Nephron (organoid): ENCODE measurements at regions not wholly inside any gene's neighbourhood (a gene's known extent, or its start where the extent isn't known, plus 50 kb on each side); places are given as distances from the start of the nearest gene placed in this dataset.

ENCODE experiments used
- H3K27ac Mint-ChIP-seq, 3 experiments: 2 replicates each; pipeline ENCODE4 v1.8.0; 2020; ENCODE audit warnings: mixed read lengths in 3 of 3, mild to moderate bottlenecking in 2 of 3, moderate library complexity in 1 of 3
- H3K27me3 Mint-ChIP-seq: 2 replicates; pipeline ENCODE4 v1.8.0; 2021; ENCODE audit warnings: low read depth, mild to moderate bottlenecking, moderate library complexity, mixed read lengths
- H3K36me3 Mint-ChIP-seq: 2 replicates; pipeline ENCODE4 v1.8.0; 2020; ENCODE audit warnings: low read depth, mixed read lengths
- H3K4me1 Mint-ChIP-seq: 2 replicates; pipeline ENCODE4 v1.8.0; 2020; ENCODE audit warnings: mixed read lengths
- H3K4me3 Mint-ChIP-seq, 3 experiments: 2 replicates each; pipeline ENCODE4 v1.8.0; 2020; ENCODE audit warnings: mild to moderate bottlenecking in 3 of 3, mixed read lengths in 3 of 3, moderate library complexity in 2 of 3
- H3K9me3 Mint-ChIP-seq: 2 replicates; pipeline ENCODE4 v1.8.0; 2020; ENCODE audit warnings: mixed read lengths
- TF ChIP-seq, protein P1 (sequence below), 3 experiments: fragments of 200-600 bp; sonication (generic); IDR thresholded peaks; one replicate each; pipeline ENCODE4 v1.5.0; 2021; ENCODE audit warnings: antibody characterized with exemption in 3 of 3; ENCODE audit not compliant: unreplicated experiment in 3 of 3

DNA sequence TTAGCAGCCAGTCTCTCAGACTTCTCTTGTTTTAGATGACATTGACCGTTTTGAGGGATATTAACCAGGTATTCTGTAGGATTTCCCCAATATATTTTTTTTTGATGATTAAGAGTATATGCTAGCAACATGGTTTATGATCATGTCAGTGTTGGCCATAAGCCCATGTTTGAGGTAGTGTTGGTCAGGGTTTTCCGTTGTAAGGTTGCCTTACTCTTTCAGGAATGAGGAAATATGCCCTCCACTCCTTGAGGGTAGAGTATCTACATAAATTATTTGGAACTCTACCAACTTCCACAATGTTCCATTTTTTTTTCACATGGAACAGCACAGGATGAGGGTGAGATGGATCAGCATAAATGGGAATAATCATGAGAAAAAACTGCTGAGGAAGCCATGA lies 188.4 kb upstream of the PRDM9 start:
- H3K36me3 Mint-ChIP-seq = no peaks in the 10 kb centered on the region
- H3K4me1 Mint-ChIP-seq = peaks cover 17% of the 10 kb centered on the region
- no peaks in the 10 kb centered on the region for H3K27me3 Mint-ChIP-seq
- H3K9me3 Mint-ChIP-seq = peaks cover 3% of the 10 kb centered on the region
- no peak overlapping the region for H3K4me3 Mint-ChIP-seq
- H3K27ac Mint-ChIP-seq = no peak overlapping the region
- TF ChIP-seq, protein P1, sequence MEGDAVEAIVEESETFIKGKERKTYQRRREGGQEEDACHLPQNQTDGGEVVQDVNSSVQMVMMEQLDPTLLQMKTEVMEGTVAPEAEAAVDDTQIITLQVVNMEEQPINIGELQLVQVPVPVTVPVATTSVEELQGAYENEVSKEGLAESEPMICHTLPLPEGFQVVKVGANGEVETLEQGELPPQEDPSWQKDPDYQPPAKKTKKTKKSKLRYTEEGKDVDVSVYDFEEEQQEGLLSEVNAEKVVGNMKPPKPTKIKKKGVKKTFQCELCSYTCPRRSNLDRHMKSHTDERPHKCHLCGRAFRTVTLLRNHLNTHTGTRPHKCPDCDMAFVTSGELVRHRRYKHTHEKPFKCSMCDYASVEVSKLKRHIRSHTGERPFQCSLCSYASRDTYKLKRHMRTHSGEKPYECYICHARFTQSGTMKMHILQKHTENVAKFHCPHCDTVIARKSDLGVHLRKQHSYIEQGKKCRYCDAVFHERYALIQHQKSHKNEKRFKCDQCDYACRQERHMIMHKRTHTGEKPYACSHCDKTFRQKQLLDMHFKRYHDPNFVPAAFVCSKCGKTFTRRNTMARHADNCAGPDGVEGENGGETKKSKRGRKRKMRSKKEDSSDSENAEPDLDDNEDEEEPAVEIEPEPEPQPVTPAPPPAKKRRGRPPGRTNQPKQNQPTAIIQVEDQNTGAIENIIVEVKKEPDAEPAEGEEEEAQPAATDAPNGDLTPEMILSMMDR (IDR thresholded peaks at IDR 0.05; ENCODE audit: unreplicated experiment in 3 of 3) = no peak

DNA sequence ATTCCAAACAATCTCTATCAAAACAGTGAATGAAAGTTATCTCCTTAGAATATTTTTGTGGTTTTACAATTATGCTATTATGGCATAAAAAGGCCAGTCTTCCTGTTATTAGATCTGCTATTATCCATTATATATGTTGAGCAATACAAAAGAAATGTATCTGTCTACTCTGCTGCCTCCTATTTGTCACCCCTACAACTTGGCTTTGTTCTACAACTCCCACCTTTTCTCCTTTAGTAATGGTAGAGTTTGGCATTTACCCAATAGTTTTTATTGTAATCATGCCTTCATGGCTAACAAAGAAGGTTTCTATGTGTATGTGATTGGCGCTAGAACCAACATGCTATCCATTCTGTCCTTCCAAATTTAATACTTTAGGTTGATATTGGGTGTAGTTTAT lies 189.2 kb upstream of the PRDM9 start:
- Mint-ChIP-seq H3K27ac (no peak overlapping the region), H3K27me3 (no peaks in the 10 kb centered on the region), H3K36me3 (no peaks in the 10 kb centered on the region), H3K9me3 (peaks cover 3% of the 10 kb centered on the region), H3K4me3 (no peak overlapping the region), H3K4me1 (peaks cover 17% of the 10 kb centered on the region)
- TF ChIP-seq, protein P1 (IDR thresholded peaks at IDR 0.05; ENCODE audit: unreplicated experiment in 3 of 3) = no peak

DNA sequence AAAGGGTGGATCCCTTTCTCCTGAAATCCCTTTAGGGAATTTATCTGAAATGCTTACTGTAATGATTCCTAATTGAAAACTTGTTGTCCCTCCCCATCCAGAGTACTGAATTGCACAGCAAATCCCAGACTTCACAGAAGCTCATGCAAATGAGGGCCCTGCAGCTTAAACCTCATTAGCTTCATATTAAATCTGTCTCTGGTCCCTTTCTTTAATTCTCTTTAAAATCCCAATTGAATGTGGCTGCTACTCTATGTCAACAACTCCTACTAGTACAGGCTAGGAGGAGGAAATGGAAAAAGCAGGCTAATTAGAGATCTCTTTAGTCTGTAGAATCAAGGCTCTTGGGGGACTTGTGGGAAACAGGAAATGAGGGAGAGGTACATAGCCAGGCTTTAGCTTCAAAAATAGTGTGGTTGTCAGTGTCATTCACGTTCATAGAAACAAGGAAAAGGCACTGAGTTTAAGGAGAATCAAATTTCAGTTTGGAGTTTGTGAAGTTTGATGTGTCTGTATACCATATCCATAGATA lies 191.3 kb upstream of the PRDM9 start:
- TF ChIP-seq, protein P1 (IDR thresholded peaks at IDR 0.05; ENCODE audit: unreplicated experiment in 3 of 3) = no peak
- H3K9me3 Mint-ChIP-seq = peaks cover 5% of the 10 kb centered on the region
- H3K4me1 Mint-ChIP-seq = peaks cover 8% of the 10 kb centered on the region
- no peaks in the 10 kb centered on the region for H3K36me3 Mint-ChIP-seq
- H3K4me3 Mint-ChIP-seq = no peak overlapping the region
- no peak overlapping the region for H3K27ac Mint-ChIP-seq
- no peaks in the 10 kb centered on the region for H3K27me3 Mint-ChIP-seq

DNA sequence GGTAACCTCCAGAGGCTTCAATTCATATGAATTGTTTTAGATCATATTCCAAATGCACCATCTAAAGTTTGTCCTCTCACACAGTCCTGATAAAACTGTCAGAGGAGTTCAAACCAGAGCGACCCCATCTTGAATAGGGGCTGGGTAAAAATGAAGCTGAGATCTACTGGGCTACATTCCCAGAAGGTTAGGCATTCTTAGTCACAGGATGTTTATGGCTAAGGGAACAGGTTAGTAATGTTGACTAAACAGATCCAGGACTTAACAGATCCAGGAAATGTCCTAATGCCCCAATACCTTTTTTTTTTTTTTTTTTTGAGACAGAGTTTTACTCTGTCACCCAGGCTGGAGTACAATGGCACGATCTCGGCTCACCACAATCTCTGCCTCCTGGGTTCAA lies 192.6 kb upstream of the PRDM9 start:
- no peak overlapping the region for H3K4me3 Mint-ChIP-seq
- H3K9me3 Mint-ChIP-seq = peaks cover 5% of the 10 kb centered on the region
- H3K4me1 Mint-ChIP-seq = peaks cover 5% of the 10 kb centered on the region
- no peaks in the 10 kb centered on the region for H3K36me3 Mint-ChIP-seq
- H3K27ac Mint-ChIP-seq = no peak overlapping the region
- no peaks in the 10 kb centered on the region for H3K27me3 Mint-ChIP-seq
- TF ChIP-seq, protein P1 (IDR thresholded peaks at IDR 0.05; ENCODE audit: unreplicated experiment in 3 of 3) = no peak

DNA sequence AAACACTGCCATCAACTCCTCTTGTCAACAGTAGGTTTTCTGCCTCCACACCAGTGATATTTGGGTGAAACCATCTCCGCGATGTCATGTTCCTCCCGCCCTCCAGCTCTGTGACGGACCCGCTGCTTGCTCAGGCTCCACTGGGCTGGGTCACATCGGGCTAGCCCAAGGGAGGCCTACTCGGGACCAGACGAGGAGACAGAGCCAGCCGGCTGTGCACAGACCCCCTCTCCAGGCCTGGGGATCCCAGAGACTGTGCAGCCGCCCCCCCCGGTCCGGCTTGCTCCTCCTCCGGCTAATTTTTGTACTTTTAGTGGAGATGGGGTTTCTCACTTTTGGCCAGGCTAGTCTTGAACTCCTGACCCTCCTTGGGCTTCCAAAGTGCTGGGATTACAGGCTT lies 202.4 kb upstream of the PRDM9 start:
- H3K27ac Mint-ChIP-seq = no peak overlapping the region
- H3K9me3 Mint-ChIP-seq = no peaks in the 10 kb centered on the region
- no peaks in the 10 kb centered on the region for H3K27me3 Mint-ChIP-seq
- H3K36me3 Mint-ChIP-seq = no peaks in the 10 kb centered on the region
- no peak overlapping the region for H3K4me3 Mint-ChIP-seq
- H3K4me1 Mint-ChIP-seq = no peaks in the 10 kb centered on the region
- TF ChIP-seq, protein P1 (IDR thresholded peaks at IDR 0.05; ENCODE audit: unreplicated experiment in 3 of 3) = no peak

DNA sequence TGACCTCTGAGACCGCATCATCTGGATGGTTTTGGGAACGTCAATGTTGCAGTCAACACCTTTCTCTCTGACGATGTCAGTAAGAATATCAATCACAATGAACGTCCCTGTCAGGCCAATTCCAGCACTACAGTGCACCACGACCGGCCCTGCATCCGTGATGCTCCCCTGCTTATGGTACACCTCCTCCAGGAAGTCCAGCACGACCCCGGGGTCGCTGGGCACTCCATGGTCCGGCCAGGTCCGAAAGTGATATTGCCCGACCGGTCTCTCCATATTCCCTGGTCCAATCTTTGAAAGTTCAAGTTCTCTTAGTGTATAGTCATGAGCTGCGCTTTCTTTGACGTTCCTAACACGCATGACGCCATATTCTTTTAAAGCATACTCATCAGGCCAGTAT lies 203.6 kb upstream of the PRDM9 start:
- no peak overlapping the region for H3K4me3 Mint-ChIP-seq
- H3K4me1 Mint-ChIP-seq = no peaks in the 10 kb centered on the region
- no peaks in the 10 kb centered on the region for H3K27me3 Mint-ChIP-seq
- TF ChIP-seq, protein P1 (IDR thresholded peaks at IDR 0.05; ENCODE audit: unreplicated experiment in 3 of 3) = no peak
- no peaks in the 10 kb centered on the region for H3K9me3 Mint-ChIP-seq
- H3K36me3 Mint-ChIP-seq = no peaks in the 10 kb centered on the region
- no peak overlapping the region for H3K27ac Mint-ChIP-seq
